ENCODE measurements at regions not wholly inside any gene's neighbourhood (a gene's known extent, or its start where the extent isn't known, plus 50 kb on each side); places are given as distances from the start of the nearest gene placed in this dataset.
"Not testable (repeated sequence)": the region's sequence is repeated elsewhere in the genome, so short reads cannot be mapped to it uniquely, and the experiment has no call there.

GRCh38 chr5:21483790-21484497 is 1369.2 kb downstream of the CDH12 start:
- DNase-seq (ENCODE audit: low read depth, low spot score), result not testable (repeated sequence)

- not testable (repeated sequence) for DNase-seq (ENCODE audit: low read depth, low spot score)
These were observed 1370.0 kb downstream of the CDH12 start for GRCh38 chr5:21482983-21483650.

DNA sequence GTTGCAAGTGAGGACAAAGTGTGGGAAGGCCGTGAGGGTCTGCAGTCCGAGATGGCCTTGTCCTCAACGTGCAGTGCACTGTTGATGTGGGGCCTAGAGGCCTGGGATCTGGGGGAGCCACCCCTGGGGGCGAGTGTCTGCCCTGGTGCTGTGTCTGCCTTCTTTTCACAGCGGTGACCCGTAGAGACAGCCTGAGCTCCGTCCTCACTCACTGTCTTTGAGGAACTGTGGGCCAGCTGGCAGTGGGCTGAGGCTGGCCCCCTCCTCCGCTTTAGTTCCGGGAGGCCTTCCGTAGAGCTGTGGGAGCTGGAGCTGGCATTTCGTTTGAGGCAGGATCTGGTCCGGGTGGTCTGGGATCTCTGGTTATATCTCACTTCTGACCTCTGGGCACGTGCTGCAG is 1370.6 kb downstream of the CDH12 start:
- not testable (repeated sequence) for DNase-seq (ENCODE audit: low read depth, low spot score)

DNA sequence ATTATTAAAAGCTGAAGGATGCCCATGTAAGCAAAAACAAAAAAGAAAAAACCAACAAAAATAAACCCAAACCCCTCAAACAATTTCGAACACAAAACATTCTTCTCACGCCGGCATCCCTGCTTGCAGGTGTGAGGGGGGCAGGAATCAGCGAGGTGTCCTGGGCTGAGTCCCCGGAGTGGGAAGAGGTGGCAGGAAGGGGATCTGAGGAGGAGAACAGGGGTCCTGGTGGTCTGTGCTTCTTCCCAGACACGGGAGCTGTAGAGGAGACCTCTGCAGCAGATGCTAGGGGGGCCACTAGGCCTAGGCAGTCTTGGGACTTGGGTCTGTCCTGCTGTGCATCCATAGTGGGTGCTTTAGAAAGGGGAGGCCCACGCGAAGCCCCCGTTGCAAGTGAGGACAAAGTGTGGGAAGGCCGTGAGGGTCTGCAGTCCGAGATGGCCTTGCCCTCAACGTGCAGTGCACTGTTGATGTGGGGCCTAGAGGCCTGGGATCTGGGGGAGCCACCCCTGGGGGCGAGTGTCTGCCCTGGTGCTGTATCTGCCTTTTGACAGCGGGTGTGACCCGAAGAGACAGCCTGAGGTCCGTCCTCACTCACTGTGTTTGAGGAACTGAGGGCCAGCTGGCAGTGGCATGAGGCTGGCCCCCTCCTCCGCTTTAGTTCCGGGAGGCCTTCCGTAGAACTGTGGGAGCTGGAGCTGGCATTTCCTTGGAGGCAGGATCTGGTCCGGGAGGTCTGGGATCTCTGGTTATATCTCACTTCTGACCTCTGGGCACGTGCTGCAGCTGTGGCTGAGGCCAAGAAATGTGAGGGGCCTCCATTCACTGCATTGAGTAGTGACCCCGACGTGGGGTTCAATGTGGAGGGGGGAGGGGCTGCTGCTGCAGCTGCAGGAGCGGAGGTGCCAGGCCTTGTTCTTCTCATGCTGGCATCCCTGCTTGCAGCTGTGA is 1371.5 kb downstream of the CDH12 start:
- DNase-seq (ENCODE audit: low read depth, low spot score), result not testable (repeated sequence)

DNA sequence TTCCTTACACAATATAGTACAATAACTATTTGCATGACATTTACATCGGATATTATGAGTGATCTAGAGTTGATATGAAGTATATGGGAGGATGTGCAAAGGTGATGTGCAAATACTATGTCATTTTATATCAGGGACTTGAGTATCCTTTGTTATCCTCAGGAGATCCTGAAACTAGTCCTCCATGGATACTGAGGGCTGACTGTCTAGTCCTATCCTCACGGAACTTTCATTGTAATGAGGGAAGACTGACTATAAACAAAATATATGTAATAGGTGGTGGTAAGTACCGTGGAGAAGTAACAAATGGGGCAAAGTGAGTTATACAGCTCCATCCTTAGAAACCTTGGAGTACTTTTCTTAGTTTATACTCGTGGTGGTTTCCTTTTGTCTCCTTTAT is 1373.1 kb downstream of the CDH12 start:
- DNase-seq (ENCODE audit: low read depth, low spot score), result not testable (repeated sequence)

DNA sequence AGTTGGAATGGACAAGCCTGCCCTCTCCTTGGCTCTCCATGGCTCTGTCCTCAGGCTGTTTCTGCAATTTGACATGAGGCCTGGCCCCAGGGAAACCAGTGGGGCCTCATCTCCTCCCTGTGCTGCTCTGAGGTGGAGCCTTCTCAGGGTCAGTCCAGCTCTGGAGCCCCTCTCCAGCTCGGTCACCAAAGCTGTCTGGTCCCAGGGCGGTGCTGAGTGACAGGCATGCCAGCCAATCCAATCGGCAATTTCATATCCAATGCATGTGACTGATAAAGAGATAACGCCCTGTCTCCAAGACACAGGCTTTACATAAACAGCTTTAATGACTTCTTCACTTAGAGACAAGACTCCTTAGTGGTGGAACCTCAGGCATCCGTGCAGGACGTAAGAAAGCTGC is 1379.2 kb downstream of the CDH12 start:
- not testable (repeated sequence) for DNase-seq (ENCODE audit: low read depth, low spot score)

DNA sequence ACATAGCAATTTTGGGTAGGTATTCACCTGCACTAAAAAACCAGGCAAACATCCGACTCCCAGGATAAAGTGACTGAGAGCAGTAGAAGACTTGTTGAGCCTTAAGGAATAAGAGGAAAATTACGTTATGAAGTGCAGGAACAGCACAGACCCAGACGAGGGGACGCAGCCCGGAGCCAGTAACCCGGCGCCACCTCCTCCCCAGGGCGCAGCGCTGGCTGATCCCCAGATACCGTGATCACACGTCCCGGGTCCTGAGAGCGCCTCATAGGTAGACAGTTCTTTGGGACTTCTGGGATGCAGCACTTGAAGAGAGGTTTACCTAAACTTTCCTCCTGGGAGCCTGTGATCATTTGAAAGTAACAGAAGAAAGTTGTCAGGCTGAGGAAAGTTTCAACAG is 1379.7 kb downstream of the CDH12 start:
- DNase-seq (ENCODE audit: low read depth, low spot score), result not testable (repeated sequence)

DNA sequence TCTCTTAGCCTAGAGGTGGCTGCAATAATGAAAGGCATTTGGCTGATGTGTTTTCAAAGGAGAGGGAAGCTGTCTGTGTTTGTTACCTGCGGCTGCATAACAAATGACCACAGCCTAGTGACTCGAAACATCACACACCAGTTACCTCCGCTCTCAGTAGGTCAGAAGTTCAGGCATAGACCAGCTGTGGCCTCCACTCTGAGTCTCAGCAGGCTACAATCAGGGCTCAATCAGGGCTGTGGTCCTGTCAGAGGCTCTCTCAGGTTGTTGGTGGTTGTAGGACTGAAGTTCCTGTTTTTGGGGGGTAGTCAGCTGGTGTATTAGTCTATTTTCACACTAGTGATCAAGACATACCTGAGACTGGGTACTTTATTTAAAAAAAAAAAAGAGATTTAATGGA is 1381.5 kb downstream of the CDH12 start:
- DNase-seq (ENCODE audit: low read depth, low spot score), result not testable (repeated sequence)

- not testable (repeated sequence) for DNase-seq (ENCODE audit: low read depth, low spot score)
These were observed 1383.5 kb downstream of the CDH12 start for GRCh38 chr5:21469523-21470101.

- DNase-seq (ENCODE audit: low read depth, low spot score), result not testable (repeated sequence)
These were observed 1385.6 kb downstream of the CDH12 start for GRCh38 chr5:21467544-21467943.

DNA sequence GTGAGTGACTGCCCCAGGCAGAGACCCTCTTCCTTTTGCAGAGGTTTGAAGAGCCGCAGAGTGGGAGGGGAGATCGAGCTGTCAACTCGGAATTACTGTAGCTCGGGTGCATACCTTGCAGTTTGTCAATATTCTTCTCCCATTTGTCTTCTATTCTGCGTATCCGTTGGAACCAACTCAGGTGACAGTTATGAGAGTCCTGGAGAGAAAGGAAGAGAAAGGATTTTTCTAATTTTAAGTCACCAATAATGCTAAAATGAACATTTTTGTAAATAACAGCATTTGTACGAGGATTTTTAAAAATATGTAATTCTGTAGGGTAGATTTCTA is 1393.4 kb downstream of the CDH12 start:
- DNase-seq (ENCODE audit: low read depth, low spot score), result not testable (repeated sequence)

- DNase-seq (ENCODE audit: low read depth, low spot score), result no peak
These were observed 1400.7 kb downstream of the CDH12 start for GRCh38 chr5:21452449-21452848.

DNA sequence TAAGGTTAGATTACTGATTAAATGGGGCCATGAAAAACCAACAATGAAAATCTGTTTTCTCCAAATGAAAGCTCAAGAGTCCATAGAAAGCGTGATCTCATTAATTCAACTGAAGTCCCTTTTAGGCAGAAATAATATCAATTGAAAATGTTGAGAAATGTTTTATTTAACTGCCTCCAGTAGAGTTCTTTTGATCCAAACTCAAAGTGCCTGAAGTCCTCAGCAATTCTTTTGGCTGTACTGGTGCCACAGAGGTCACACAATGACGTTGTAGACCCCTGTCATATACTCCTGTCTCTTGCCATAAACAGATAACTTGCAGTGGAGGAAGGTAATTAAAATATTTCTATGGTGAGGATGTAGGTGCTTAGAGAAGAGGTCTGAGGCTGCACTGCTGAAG is 1420.5 kb downstream of the CDH12 start:
- DNase-seq (ENCODE audit: low read depth, low spot score), result no peak

DNA sequence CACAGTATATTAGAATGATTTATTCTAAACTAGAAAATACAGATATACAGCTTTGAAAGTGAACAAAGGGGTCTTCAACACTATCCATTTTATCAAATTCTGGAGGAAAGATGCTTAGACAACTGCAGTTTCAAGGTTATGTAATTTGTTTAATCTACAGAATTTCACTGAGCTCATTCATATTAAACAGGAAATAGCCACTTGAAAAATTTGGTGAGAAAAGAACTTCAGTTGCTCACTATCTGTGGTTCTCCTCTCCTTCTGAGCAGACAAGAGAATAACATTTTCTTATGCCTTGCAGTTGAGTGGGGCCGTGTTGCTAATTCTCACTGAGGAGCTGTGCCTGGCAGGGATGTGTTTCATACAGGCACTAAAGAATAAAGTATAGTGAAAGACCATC is 1428.2 kb downstream of the CDH12 start:
- no peak for DNase-seq (ENCODE audit: low read depth, low spot score)

DNA sequence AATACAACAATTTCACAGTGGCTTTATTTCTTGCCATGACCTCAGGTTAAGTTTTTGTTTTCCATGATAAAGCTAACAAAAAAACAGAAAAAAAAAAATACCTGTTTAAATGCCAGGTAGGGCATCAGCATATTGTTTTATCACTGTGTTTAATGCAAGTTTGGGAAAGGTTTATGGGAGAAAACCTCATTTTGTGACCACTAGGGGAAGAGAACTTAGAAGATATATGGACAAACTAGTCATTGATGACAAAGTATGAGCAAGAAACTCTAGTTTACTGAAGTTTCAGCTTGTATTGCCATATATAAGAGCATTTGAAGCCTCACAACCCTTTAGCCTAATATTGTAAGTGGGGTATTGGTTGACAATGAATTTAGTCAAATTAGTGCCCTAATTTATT is 1431.4 kb upstream of the CDH18 start:
- no peak for DNase-seq (ENCODE audit: low read depth, low spot score)

- DNase-seq (ENCODE audit: low read depth, low spot score), result not testable (repeated sequence)
These were observed 1414.1 kb upstream of the CDH18 start for GRCh38 chr5:21402089-21402488.

GRCh38 chr5:21398511-21398910 is 1410.5 kb upstream of the CDH18 start:
- DNase-seq (ENCODE audit: low read depth, low spot score), result no peak

- DNase-seq (ENCODE audit: low read depth, low spot score), result no peak
These were observed 1409.7 kb upstream of the CDH18 start for GRCh38 chr5:21397693-21398092.

GRCh38 chr5:21391506-21391905 is 1403.5 kb upstream of the CDH18 start:
- DNase-seq (ENCODE audit: low read depth, low spot score), result no peak

GRCh38 chr5:21360754-21361153 is 1372.8 kb upstream of the CDH18 start:
- DNase-seq (ENCODE audit: low read depth, low spot score), result not testable (repeated sequence)

GRCh38 chr5:21341948-21342261 is 1353.9 kb upstream of the CDH18 start:
- not testable (repeated sequence) for DNase-seq (ENCODE audit: low read depth, low spot score)

Measured in brain pericyte (primary cell).